ENCODE measurements at regions not wholly inside any gene's neighbourhood (a gene's known extent, or its start where the extent isn't known, plus 50 kb on each side); places are given as distances from the start of the nearest gene placed in this dataset.

- TF ChIP-seq CTCF (IDR thresholded peaks at IDR 0.05; ENCODE audit: low read length) (no peak), EZH2 (optimal IDR thresholded peaks at IDR 0.05; ENCODE audit: low read depth, low read length) (no peak), EZH2phosphoT487 (IDR thresholded peaks at IDR 0.05; ENCODE audit: low read length) (no peak)
- no peaks in the 10 kb centered on the region for H3K9me3 ChIP-seq (replicated peaks; ENCODE audit: insufficient read depth, low read length)
- no peaks in the 10 kb centered on the region for H3F3A ChIP-seq (ENCODE audit: insufficient read depth, low read length)
- H3K9ac ChIP-seq (ENCODE audit: low read length) = no peak overlapping the region
- no peaks in the 10 kb centered on the region for H3K79me2 ChIP-seq (ENCODE audit: low read length)
- H2AFZ ChIP-seq (ENCODE audit: low read length) = no peak overlapping the region
- no peaks in the 10 kb centered on the region for H3K9me2 ChIP-seq (replicated peaks; ENCODE audit: insufficient read depth, low read length)
- no peaks in the 10 kb centered on the region for H3K36me3 ChIP-seq (replicated peaks; ENCODE audit: insufficient read depth, low read length)
- H3K4me2 ChIP-seq (ENCODE audit: low read depth, low read length) = no peak overlapping the region
- H3K4me1 ChIP-seq (ENCODE audit: low read length) = no peaks in the 10 kb centered on the region
- no peak overlapping the region for H3K27ac ChIP-seq (ENCODE audit: low read length)
- H3K27me3 ChIP-seq (replicated peaks; ENCODE audit: insufficient read depth, low read length) = no peaks in the 10 kb centered on the region
- DNase-seq = no peak
- H3K4me3 ChIP-seq (ENCODE audit: low read length) = no peak overlapping the region
- H4K20me1 ChIP-seq (ENCODE audit: insufficient read depth, low read length) = no peaks in the 10 kb centered on the region
These were observed 180.0 kb upstream of the NEGR1 start for GRCh38 chr1:72462186-72462905.

DNA sequence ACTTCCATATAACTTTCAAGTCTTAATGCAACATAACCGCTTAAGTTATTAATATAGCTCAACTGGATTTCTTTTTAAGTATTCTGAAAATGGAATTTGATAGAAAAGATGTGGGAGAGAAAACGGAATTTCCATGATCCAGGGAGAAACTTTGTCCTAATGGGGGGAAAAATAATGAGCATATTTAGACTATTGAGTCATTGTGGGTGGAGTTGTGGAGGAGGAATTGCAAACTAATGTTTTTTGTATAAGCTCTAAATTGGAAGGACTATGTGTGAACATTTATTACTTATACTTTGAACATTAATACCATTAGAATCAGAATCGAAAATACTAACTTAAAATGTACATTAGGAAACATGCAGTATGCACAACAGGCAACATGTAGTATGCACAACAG, 159.9 kb upstream of the NEGR1 start:
- H3K4me3 ChIP-seq (ENCODE audit: low read length) = no peak overlapping the region
- H3K4me2 ChIP-seq (ENCODE audit: low read depth, low read length) = no peak overlapping the region
- H3K27ac ChIP-seq (ENCODE audit: low read length) = no peak overlapping the region
- H3K36me3 ChIP-seq (replicated peaks; ENCODE audit: insufficient read depth, low read length) = no peaks in the 10 kb centered on the region
- H3K9ac ChIP-seq (ENCODE audit: low read length) = no peak overlapping the region
- no peaks in the 10 kb centered on the region for H3F3A ChIP-seq (ENCODE audit: insufficient read depth, low read length)
- no peaks in the 10 kb centered on the region for H3K9me2 ChIP-seq (replicated peaks; ENCODE audit: insufficient read depth, low read length)
- no peak for TF ChIP-seq EZH2 (optimal IDR thresholded peaks at IDR 0.05; ENCODE audit: low read depth, low read length)
- TF ChIP-seq CTCF (IDR thresholded peaks at IDR 0.05; ENCODE audit: low read length) = no peak
- no peak for TF ChIP-seq EZH2phosphoT487 (IDR thresholded peaks at IDR 0.05; ENCODE audit: low read length)
- H3K79me2 ChIP-seq (ENCODE audit: low read length) = no peaks in the 10 kb centered on the region
- H3K27me3 ChIP-seq (replicated peaks; ENCODE audit: insufficient read depth, low read length) = no peaks in the 10 kb centered on the region
- H2AFZ ChIP-seq (ENCODE audit: low read length) = no peak overlapping the region
- no peaks in the 10 kb centered on the region for H3K9me3 ChIP-seq (replicated peaks; ENCODE audit: insufficient read depth, low read length)
- no peak for DNase-seq
- no peaks in the 10 kb centered on the region for H4K20me1 ChIP-seq (ENCODE audit: insufficient read depth, low read length)
- H3K4me1 ChIP-seq (ENCODE audit: low read length) = no peaks in the 10 kb centered on the region

- H3K4me2 ChIP-seq (ENCODE audit: low read depth, low read length) = no peak overlapping the region
- H2AFZ ChIP-seq (ENCODE audit: low read length) = no peak overlapping the region
- TF ChIP-seq CTCF (IDR thresholded peaks at IDR 0.05; ENCODE audit: low read length) = no peak
- no peak for TF ChIP-seq EZH2phosphoT487 (IDR thresholded peaks at IDR 0.05; ENCODE audit: low read length)
- no peak for TF ChIP-seq EZH2 (optimal IDR thresholded peaks at IDR 0.05; ENCODE audit: low read depth, low read length)
- no peaks in the 10 kb centered on the region for H3K9me2 ChIP-seq (replicated peaks; ENCODE audit: insufficient read depth, low read length)
- H3K9me3 ChIP-seq (replicated peaks; ENCODE audit: insufficient read depth, low read length) = no peaks in the 10 kb centered on the region
- H3K27me3 ChIP-seq (replicated peaks; ENCODE audit: insufficient read depth, low read length) = no peaks in the 10 kb centered on the region
- H3F3A ChIP-seq (ENCODE audit: insufficient read depth, low read length) = no peaks in the 10 kb centered on the region
- no peak overlapping the region for H3K9ac ChIP-seq (ENCODE audit: low read length)
- H3K36me3 ChIP-seq (replicated peaks; ENCODE audit: insufficient read depth, low read length) = no peaks in the 10 kb centered on the region
- no peak for DNase-seq
- no peaks in the 10 kb centered on the region for H4K20me1 ChIP-seq (ENCODE audit: insufficient read depth, low read length)
- H3K79me2 ChIP-seq (ENCODE audit: low read length) = no peaks in the 10 kb centered on the region
- H3K27ac ChIP-seq (ENCODE audit: low read length) = no peak overlapping the region
- H3K4me1 ChIP-seq (ENCODE audit: low read length) = no peaks in the 10 kb centered on the region
- no peak overlapping the region for H3K4me3 ChIP-seq (ENCODE audit: low read length)
These were observed 156.7 kb upstream of the NEGR1 start for GRCh38 chr1:72439036-72439435.
